HCT116 (cell line): ENCODE measurements at regions not wholly inside any gene's neighbourhood (a gene's known extent, or its start where the extent isn't known, plus 50 kb on each side); places are given as distances from the start of the nearest gene placed in this dataset.

Experiments used
- SP1 ChIP-seq: IDR thresholded peaks from 2 replicates; pipeline ENCODE4 v1.6.1; 2012; ENCODE audit warnings: low read depth
- TF ChIP-seq, protein P1 (sequence below): IDR thresholded peaks from 2 replicates; pipeline ENCODE4 v1.6.1; 2012; ENCODE audit warnings: low read depth
- TF ChIP-seq, protein P2 (sequence below), 3 experiments: fragments of 200-600 bp in 1 of 3; sonication (generic) in 1 of 3; IDR thresholded peaks in 2 of 3; conservative IDR thresholded peaks in 1 of 3; 2 replicates each; pipeline ENCODE4 v1.5.1; 2012 to 2017; ENCODE audit warnings: low read depth in 2 of 3, low read length in 2 of 3, antibody characterized with exemption in 1 of 3, borderline replicate concordance in 1 of 3, control low read depth in 1 of 3, mild to moderate bottlenecking in 1 of 3, mixed read lengths in 1 of 3, mixed run types in 1 of 3, moderate library complexity in 1 of 3; ENCODE audit not compliant: insufficient read depth in 1 of 3
- TF ChIP-seq, protein P3 (sequence below): IDR thresholded peaks from 2 replicates; pipeline ENCODE4 v1.6.1; 2012

DNA sequence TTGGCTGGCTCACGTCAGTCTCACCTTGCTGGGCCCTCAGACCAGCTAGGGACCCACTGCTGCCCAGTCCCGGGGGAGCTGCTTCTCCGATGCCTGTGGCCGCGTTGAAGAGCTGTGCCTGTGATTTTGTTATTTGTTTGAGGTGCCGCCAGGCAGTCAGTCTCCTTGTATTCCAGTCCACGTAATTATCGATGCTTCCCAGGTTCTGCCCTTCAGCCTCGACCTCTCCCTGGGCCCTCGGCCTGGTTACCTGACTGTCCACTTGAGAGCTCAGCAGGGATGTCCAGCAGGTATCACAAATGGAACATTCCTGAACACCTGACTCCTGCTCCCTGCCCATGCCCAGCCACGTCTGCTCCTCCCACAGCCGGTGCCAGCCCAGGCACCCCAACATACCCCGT is 195.9 kb upstream of the HS6ST1 start:
- TF ChIP-seq, protein P1, sequence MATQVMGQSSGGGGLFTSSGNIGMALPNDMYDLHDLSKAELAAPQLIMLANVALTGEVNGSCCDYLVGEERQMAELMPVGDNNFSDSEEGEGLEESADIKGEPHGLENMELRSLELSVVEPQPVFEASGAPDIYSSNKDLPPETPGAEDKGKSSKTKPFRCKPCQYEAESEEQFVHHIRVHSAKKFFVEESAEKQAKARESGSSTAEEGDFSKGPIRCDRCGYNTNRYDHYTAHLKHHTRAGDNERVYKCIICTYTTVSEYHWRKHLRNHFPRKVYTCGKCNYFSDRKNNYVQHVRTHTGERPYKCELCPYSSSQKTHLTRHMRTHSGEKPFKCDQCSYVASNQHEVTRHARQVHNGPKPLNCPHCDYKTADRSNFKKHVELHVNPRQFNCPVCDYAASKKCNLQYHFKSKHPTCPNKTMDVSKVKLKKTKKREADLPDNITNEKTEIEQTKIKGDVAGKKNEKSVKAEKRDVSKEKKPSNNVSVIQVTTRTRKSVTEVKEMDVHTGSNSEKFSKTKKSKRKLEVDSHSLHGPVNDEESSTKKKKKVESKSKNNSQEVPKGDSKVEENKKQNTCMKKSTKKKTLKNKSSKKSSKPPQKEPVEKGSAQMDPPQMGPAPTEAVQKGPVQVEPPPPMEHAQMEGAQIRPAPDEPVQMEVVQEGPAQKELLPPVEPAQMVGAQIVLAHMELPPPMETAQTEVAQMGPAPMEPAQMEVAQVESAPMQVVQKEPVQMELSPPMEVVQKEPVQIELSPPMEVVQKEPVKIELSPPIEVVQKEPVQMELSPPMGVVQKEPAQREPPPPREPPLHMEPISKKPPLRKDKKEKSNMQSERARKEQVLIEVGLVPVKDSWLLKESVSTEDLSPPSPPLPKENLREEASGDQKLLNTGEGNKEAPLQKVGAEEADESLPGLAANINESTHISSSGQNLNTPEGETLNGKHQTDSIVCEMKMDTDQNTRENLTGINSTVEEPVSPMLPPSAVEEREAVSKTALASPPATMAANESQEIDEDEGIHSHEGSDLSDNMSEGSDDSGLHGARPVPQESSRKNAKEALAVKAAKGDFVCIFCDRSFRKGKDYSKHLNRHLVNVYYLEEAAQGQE = no peak
- TF ChIP-seq, protein P2, sequence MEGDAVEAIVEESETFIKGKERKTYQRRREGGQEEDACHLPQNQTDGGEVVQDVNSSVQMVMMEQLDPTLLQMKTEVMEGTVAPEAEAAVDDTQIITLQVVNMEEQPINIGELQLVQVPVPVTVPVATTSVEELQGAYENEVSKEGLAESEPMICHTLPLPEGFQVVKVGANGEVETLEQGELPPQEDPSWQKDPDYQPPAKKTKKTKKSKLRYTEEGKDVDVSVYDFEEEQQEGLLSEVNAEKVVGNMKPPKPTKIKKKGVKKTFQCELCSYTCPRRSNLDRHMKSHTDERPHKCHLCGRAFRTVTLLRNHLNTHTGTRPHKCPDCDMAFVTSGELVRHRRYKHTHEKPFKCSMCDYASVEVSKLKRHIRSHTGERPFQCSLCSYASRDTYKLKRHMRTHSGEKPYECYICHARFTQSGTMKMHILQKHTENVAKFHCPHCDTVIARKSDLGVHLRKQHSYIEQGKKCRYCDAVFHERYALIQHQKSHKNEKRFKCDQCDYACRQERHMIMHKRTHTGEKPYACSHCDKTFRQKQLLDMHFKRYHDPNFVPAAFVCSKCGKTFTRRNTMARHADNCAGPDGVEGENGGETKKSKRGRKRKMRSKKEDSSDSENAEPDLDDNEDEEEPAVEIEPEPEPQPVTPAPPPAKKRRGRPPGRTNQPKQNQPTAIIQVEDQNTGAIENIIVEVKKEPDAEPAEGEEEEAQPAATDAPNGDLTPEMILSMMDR (IDR thresholded peaks at IDR 0.05 in 2 of 3, conservative IDR thresholded peaks at IDR 0.05 in 1 of 3; ENCODE audit: borderline replicate concordance in 1 of 3, insufficient read depth in 1 of 3, low read depth in 2 of 3, low read length in 2 of 3) = no peak
- TF ChIP-seq, protein P3, sequence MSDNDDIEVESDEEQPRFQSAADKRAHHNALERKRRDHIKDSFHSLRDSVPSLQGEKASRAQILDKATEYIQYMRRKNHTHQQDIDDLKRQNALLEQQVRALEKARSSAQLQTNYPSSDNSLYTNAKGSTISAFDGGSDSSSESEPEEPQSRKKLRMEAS = no peak
- no peak for TF ChIP-seq SP1
